Chondrocyte (in vitro differentiated cells): ENCODE measurements at regions not wholly inside any gene's neighbourhood (a gene's known extent, or its start where the extent isn't known, plus 50 kb on each side); places are given as distances from the start of the nearest gene placed in this dataset.

Experiments
- DNase-seq: peaks from one replicate; pipeline ENCODE4 v3.0.0; 2021; ENCODE audit warnings: mixed read lengths, low spot score
- H3K27ac Mint-ChIP-seq: one replicate; pipeline ENCODE4 v1.8.0; 2021; ENCODE audit warnings: mild to moderate bottlenecking, moderate library complexity, mixed read lengths; ENCODE audit not compliant: unreplicated experiment
- H3K27me3 Mint-ChIP-seq: 2 replicates; pipeline ENCODE4 v1.8.0; 2021; ENCODE audit warnings: low read depth, mixed read lengths
- H3K36me3 Mint-ChIP-seq: 2 replicates; pipeline ENCODE4 v1.8.0; 2021; ENCODE audit warnings: low read depth, mixed read lengths
- H3K4me1 Mint-ChIP-seq: 2 replicates; pipeline ENCODE4 v1.8.0; 2021; ENCODE audit warnings: low read depth, mild to moderate bottlenecking, mixed read lengths
- H3K4me3 Mint-ChIP-seq: one replicate; pipeline ENCODE4 v1.8.0; 2021; ENCODE audit warnings: mild to moderate bottlenecking, moderate library complexity, mixed read lengths; ENCODE audit not compliant: unreplicated experiment
- H3K9me3 Mint-ChIP-seq: 2 replicates; pipeline ENCODE4 v1.8.0; 2021; ENCODE audit warnings: low read depth, mixed read lengths
- TF ChIP-seq, protein P1 (sequence below): fragments of 200-600 bp; sonication (generic); IDR thresholded peaks from 2 replicates; pipeline ENCODE4 v1.5.0; 2021; ENCODE audit warnings: antibody characterized with exemption, mild to moderate bottlenecking, moderate library complexity

DNA sequence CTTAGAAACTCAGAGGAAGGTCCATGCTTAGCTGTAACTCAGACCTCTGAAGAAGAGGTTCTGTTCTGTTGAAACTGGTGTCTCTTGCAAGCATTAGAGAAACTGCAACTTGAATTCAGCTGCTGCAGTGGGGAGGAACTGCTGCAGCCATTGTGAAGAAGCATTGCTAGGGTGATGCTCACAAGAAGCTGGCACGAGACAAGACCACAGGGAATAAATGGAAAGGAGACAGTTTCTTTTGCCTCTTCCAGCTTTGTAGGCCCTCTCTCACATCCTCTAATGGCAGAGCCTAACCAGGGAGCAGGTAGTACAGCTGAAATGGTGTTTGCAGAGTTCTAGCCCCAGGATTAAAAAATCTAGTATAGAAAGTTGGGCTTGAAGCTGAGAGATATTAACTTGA, 148.0 kb upstream of the DMAC1 start:
- no peak overlapping the region for H3K4me3 Mint-ChIP-seq
- H3K9me3 Mint-ChIP-seq, result no peaks in the 10 kb centered on the region
- no peaks in the 10 kb centered on the region for H3K4me1 Mint-ChIP-seq
- H3K27me3 Mint-ChIP-seq, result no peaks in the 10 kb centered on the region
- H3K27ac Mint-ChIP-seq, result no peak overlapping the region
- no peaks in the 10 kb centered on the region for H3K36me3 Mint-ChIP-seq
- DNase-seq, result no peak
- TF ChIP-seq, protein P1, sequence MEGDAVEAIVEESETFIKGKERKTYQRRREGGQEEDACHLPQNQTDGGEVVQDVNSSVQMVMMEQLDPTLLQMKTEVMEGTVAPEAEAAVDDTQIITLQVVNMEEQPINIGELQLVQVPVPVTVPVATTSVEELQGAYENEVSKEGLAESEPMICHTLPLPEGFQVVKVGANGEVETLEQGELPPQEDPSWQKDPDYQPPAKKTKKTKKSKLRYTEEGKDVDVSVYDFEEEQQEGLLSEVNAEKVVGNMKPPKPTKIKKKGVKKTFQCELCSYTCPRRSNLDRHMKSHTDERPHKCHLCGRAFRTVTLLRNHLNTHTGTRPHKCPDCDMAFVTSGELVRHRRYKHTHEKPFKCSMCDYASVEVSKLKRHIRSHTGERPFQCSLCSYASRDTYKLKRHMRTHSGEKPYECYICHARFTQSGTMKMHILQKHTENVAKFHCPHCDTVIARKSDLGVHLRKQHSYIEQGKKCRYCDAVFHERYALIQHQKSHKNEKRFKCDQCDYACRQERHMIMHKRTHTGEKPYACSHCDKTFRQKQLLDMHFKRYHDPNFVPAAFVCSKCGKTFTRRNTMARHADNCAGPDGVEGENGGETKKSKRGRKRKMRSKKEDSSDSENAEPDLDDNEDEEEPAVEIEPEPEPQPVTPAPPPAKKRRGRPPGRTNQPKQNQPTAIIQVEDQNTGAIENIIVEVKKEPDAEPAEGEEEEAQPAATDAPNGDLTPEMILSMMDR, result no peak

DNA sequence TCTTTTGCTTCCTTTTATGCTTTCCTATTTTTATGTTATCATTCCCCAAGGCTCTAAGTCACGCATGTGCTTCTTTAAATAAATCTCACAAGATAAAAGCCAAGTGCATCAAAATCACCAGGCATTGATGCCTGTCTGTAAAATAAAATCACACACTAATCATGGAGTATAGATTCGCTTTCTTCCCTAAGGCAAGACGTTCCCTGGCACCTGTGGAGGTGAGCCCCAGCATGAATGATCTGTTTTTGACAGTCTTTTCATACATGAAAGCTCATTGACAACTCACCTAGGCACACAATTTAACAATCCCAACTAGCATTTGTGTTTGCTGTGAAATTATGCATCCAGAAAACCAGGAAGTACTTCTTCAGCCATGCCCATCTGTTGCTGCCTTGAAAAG, 146.9 kb upstream of the DMAC1 start:
- no peaks in the 10 kb centered on the region for H3K36me3 Mint-ChIP-seq
- TF ChIP-seq, protein P1, result no peak
- H3K27ac Mint-ChIP-seq, result no peak overlapping the region
- no peaks in the 10 kb centered on the region for H3K27me3 Mint-ChIP-seq
- H3K4me1 Mint-ChIP-seq, result no peaks in the 10 kb centered on the region
- no peak for DNase-seq
- H3K4me3 Mint-ChIP-seq, result no peak overlapping the region
- no peaks in the 10 kb centered on the region for H3K9me3 Mint-ChIP-seq

DNA sequence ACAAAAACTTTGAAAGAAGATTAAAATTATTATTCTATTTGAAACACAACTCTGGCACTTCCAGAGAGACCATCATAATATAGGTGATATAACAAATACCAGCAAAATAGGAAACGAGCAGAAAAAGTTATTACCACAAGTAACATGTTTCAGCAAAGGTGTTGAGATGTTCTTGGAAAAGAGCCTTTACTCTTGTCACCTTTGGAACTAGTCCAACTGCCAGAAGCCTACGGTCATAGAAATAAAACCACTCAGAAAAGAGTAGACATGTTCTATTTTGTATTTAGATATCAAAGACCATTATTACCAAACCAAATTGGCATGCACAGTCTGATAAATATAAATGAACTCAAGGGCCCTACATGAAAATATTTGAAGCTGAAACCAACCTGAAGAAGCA, 145.0 kb upstream of the DMAC1 start:
- Mint-ChIP-seq H3K27ac (no peak overlapping the region), H3K27me3 (no peaks in the 10 kb centered on the region), H3K4me1 (no peaks in the 10 kb centered on the region), H3K36me3 (no peaks in the 10 kb centered on the region), H3K4me3 (no peak overlapping the region), H3K9me3 (peaks cover 8% of the 10 kb centered on the region)
- DNase-seq, result no peak
- TF ChIP-seq, protein P1, result no peak

DNA sequence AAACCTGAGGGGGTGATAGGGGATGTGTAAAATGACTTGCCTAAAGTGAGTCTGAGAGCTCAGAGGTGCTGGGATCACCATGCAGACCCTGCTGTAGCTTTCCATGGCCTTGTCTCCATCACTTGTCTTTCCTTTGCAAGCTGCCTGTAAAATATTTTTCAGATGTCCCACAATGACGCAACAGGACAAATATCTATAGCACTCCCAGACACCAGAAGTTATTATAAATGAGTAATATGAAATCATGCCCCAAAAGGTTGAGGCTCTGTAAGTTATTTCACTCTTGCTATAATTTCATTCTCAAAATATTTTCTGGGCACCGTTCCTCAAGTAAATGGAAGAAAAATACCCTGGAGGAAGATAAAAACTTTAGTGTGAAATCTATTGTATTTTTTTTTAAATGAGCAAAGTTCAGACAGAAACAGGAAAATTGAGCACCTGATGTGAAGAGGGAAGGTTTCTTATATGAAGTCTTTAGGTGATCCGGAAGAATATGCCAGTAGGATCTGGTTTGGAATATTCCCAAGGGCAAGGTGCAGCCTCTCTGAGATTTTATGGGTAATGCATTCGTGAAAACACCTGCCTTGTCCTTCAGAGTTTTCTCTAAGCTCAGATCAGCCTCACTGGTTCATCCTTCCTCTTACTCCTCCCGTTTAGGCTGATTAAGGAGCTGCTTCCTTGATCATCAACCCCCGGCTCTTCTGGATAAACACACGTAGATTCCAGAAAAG, 138.3 kb upstream of the DMAC1 start:
- peaks cover 10% of the 10 kb centered on the region for H3K9me3 Mint-ChIP-seq
- no peaks in the 10 kb centered on the region for H3K36me3 Mint-ChIP-seq
- H3K27me3 Mint-ChIP-seq, result peaks cover 1% of the 10 kb centered on the region
- H3K4me1 Mint-ChIP-seq, result peaks cover 13% of the 10 kb centered on the region
- TF ChIP-seq, protein P1, result no peak
- H3K4me3 Mint-ChIP-seq, result no peak overlapping the region
- no peak for DNase-seq
- peak overlapping the region; percentile 22 for H3K27ac Mint-ChIP-seq

DNA sequence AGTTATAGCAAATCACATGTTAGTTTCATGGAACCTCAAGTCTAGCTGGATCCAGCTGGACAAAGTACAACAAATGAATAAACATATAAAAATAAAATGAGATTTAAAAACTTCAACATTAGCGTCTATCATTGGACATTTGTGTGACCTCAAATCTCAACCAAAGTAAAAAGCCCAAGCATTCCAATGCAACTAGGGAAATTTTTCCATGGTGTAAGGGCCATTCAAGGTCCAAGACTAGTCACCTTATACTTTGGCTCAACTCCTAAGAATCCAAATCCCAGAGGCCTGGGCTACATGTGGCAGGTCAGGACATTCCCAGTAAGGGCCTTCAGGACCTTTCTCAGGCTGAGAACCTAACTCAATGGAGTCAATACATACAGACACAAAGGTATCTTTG, 137.4 kb upstream of the DMAC1 start:
- TF ChIP-seq, protein P1, result no peak
- Mint-ChIP-seq H3K4me3 (no peak overlapping the region), H3K27ac (no peak overlapping the region), H3K9me3 (peaks cover 10% of the 10 kb centered on the region), H3K36me3 (no peaks in the 10 kb centered on the region), H3K27me3 (peaks cover 1% of the 10 kb centered on the region), H3K4me1 (peaks cover 13% of the 10 kb centered on the region)
- DNase-seq, result no peak
